CD4-positive, alpha-beta T cell treated with Interleukin-4 for 4 hours (primary cell): ENCODE measurements at regions not wholly inside any gene's neighbourhood (a gene's known extent, or its start where the extent isn't known, plus 50 kb on each side); places are given as distances from the start of the nearest gene placed in this dataset.
"Not testable (repeated sequence)": the region's sequence is repeated elsewhere in the genome, so short reads cannot be mapped to it uniquely, and the experiment has no call there.

Experiments
- DNase-seq: peaks from one replicate; pipeline ENCODE4 v3.0.0-alpha.2; 2020

- DNase-seq, result no peak
Measured at GRCh38 chr6:153525998-153526397, 394.9 kb upstream of the RGS17 start.

DNA sequence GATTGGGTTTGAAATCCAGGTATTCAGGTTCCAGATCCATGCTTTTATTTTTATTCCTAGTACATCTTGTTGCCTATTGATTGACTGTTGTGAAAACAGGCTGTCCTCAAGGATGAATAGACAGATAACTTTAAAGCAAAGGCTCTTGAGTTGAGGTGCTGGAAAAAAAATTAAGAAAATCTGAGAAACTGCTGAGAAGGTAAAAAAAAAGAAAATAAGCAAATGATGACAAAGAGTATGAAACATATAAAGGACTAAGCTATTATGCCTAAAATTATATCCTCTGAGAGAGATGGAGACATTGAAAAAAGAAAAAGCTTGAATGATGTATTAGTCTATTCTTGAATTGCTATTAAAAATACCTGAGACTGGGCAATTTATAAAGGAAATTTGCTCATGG lies 392.3 kb upstream of the RGS17 start:
- DNase-seq, result no peak

GRCh38 chr6:153511896-153512496 lies 380.9 kb upstream of the RGS17 start:
- peak; percentile 3 for DNase-seq

DNA sequence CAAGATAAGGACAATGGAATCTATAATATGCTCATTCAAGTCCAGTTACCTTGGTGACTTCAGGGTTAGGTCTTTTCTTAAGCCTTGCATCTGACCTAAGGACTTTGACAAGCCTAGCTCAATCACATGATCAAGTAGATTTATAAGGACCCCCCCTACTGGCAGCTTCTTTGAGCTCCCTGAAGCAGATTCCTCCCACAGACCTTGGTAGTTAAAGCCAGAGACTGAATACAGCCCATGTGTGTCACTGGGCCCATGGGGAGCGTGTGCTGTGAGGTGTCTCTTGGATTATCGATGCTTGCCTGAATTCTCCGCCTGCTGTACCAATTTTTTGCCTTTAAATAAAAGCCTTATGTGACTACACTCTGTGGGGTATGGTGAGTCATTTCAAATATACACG lies 372.7 kb upstream of the RGS17 start:
- no peak for DNase-seq

GRCh38 chr6:153493501-153493900 lies 362.4 kb upstream of the RGS17 start:
- DNase-seq, result no peak

GRCh38 chr6:153489479-153489878 lies 358.4 kb upstream of the RGS17 start:
- DNase-seq, result no peak

DNA sequence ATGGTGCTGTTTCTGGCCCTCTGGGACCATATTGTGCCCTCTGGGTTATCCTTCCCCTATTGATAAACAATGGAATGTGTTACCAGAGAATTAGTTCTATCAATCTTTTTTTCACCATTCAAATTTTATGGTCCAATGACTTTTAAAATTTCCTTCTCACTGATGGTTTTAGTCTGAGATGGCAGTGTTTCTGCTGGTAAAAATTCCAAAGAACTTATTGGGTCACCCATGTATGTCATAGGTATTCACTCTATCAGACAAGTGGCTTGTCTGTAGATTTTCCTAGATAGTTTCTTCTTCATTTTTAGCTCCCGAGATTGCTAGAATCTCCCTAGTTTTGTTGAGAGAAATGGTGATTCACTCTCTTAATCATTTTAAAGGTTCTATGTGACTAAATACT lies 357.2 kb upstream of the RGS17 start:
- DNase-seq, result no peak

DNA sequence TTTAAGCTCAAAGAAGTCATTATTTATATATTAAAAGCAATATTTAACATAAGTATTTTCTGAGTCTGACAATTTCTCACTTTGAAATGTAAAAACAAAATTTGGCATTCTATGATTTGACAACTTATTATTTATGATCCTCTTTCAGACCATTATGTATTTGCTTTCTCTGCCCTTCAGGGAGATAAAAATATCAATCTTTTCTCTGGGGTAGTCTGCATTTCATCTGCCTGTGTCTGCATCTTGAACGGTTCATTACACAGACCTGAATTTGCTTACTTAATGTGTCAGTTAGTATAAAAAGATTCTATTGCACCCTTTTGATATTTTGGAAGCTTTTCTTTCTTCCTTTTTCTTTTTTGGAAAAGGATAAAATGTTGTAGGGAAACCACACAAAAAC lies 354.0 kb upstream of the RGS17 start:
- DNase-seq, result no peak

GRCh38 chr6:153484056-153484455 lies 353.0 kb upstream of the RGS17 start:
- DNase-seq, result no peak

DNA sequence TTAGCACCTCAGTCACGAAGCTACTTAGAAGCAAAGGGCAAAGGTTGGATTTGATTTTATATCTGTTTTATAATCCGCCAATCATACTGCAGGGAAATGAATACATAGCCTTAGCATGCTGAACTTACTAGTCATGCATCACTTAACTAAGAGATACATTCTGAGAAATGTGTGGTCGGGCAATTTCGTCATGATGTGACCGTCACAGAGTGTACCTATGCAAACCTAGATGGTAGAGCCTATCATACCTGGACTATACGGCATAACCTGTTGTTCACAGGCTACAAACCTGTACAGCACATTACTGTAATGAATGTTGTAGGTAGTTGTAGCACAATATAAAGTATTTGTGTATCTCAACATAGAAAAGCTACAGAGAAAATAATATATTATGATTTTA lies 345.2 kb upstream of the RGS17 start:
- DNase-seq, result no peak

- DNase-seq, result no peak
Measured at GRCh38 chr6:153465050-153465449, 334.0 kb upstream of the RGS17 start.

- no peak for DNase-seq
Measured at GRCh38 chr6:153449279-153449678, 318.2 kb upstream of the RGS17 start.

GRCh38 chr6:153442749-153443148 lies 311.7 kb upstream of the RGS17 start:
- not testable (repeated sequence) for DNase-seq

- no peak for DNase-seq
Measured at GRCh38 chr6:153442096-153442495, 311.0 kb upstream of the RGS17 start.

- no peak for DNase-seq
Measured at GRCh38 chr6:153437193-153437592, 306.1 kb upstream of the RGS17 start.

DNA sequence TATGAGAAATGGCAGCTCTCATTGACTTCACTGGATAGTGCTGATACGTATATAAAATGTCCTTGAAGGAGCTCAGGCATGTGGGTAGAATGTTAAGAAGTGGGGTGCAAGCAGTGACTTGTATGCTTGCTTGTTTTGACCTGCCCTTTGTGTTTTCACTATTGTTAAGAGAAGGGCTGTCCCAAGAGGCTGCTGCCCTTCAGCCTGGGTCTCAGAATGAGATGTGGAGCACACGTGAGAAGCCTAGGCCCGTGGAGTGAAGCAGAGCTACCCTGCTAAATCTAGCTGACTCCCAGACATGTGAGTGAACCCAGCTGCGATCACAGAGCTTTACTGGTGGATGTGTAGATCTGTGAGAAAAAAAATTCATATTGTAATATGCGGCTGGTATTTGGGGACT lies 305.3 kb upstream of the RGS17 start:
- DNase-seq, result no peak

- no peak for DNase-seq
Measured at GRCh38 chr6:153435787-153436186, 304.7 kb upstream of the RGS17 start.

- no peak for DNase-seq
Measured at GRCh38 chr6:153425536-153425935, 294.5 kb upstream of the RGS17 start.

DNA sequence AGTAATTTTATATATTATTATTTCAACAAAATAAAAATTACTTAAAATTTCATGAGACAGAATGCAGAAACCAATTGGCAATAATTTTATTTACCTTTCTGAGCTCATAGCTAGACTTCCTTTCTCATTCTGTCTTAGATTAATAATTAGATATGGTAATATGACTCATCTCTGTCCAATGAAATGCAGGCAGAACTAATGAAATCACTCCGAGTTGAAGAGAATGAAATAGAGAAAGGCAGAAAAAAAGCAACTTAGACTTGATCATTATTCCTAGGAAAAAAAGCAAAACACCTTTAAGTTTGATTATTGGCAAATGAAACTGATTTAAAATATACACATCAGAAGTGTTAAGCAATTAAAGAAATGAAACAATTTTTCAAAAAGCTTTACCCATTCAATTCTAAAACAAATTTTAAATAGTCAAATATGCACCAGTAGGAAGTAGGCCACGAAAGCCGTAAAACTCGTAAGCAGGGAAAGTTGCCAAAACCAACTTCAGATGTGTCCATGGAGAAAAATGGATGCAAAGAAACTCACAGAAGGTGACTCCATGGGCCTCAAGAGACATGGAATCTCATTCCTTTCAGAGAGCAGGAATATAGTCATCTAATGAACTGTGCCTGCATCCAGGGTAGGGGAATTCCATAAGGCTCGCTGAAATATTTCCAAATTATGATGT lies 293.8 kb upstream of the RGS17 start:
- no peak for DNase-seq

GRCh38 chr6:153412519-153412918 lies 281.4 kb upstream of the RGS17 start:
- DNase-seq, result no peak

DNA sequence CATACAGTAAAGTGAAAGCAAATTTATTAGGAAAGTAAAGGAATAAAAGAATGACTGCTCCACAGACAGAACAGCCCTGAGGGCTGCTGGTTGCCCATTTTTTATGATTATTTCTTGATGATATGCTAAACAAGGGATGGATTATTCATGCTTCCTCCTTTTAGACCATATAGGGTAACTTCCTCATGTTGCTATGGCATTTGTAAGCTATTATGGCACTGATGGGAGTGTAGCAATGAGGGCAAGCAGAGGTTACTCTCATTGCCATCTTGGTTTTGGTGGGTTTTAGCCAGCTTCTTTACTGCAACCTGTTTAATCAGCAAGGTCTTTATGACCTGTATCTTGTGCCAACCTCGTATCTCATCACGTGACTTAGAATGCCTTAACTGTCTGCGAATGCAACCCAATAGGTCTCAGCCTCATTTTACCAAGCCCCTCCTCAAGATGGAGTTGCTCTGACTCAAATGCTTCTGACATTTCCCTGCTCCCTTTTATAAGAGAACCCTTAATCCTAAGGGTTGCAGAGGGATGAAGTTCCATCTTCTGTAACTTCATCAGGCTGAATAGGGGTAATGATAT lies 280.1 kb upstream of the RGS17 start:
- DNase-seq, result no peak

DNA sequence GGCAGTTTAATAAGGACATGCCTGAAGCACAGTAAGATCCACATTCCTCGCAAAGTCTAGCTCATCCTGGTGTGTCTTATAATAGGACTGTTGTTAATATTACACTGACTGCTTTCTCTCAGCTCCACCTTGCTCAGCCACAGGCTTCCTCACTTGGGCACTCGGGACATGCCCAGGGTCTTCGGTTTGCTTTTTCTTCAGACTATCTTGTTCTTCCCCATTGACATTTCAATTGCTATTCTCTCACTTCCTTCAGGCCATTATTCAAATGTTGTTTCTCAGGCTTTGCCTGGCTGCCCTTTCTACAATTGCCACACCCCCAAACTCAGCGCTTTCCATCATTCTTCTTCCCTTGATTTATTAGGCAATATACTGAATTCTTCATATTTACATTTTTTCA lies 274.8 kb upstream of the RGS17 start:
- no peak for DNase-seq

DNA sequence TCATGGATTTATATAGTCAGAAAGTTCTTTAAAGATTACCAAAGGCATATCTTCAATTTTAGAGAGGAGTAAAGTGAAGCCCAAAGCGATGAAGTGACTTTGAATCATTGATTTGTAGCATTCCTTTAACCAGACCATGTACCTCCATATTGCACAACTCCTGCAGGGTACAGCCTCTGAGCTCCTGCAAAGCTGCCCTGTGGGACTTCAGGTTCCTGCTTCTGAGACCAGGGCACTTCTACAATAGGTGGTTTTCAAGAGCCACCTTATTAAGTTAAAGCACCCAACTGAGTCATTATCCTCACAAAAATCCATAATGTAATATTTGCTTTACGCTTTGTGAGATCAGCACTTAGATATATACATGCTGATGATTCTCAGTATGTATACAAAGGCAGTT lies 270.7 kb upstream of the RGS17 start:
- no peak for DNase-seq

GRCh38 chr6:153392156-153392555 lies 261.1 kb upstream of the RGS17 start:
- DNase-seq, result no peak

- DNase-seq, result no peak
Measured at GRCh38 chr6:153373869-153374268, 242.8 kb upstream of the RGS17 start.
